ENCODE measurements at regions not wholly inside any gene's neighbourhood (a gene's known extent, or its start where the extent isn't known, plus 50 kb on each side); places are given as distances from the start of the nearest gene placed in this dataset.

- Histone ChIP-seq H3K4me3 (ENCODE audit: low read length) (no peak overlapping the region), H3K27ac (ENCODE audit: low read length) (no peak overlapping the region), H3K4me1 (ENCODE audit: control insufficient read depth, insufficient read depth, low read length) (no peaks in the 10 kb centered on the region), H3K36me3 (ENCODE audit: control insufficient read depth, insufficient read depth, low read length) (no peaks in the 10 kb centered on the region), H3K27me3 (ENCODE audit: control insufficient read depth, insufficient read depth, low read length) (no peaks in the 10 kb centered on the region), H3K9me3 (ENCODE audit: control insufficient read depth, insufficient read depth, low read length) (no peaks in the 10 kb centered on the region)
- no peaks in the 10 kb centered on the region for H3K27me3 Mint-ChIP-seq (ENCODE audit: low read depth in 2 of 2)
- 50% methylated on average over 1 of the region's 3 CpGs for WGBS (ENCODE audit: insufficient coverage)
- ATAC-seq (no peak), DNase-seq (no peak)
- no peaks in the 10 kb centered on the region for H3K4me1 Mint-ChIP-seq
- no peak overlapping the region for H3K27ac Mint-ChIP-seq
- TF ChIP-seq, protein P1, sequence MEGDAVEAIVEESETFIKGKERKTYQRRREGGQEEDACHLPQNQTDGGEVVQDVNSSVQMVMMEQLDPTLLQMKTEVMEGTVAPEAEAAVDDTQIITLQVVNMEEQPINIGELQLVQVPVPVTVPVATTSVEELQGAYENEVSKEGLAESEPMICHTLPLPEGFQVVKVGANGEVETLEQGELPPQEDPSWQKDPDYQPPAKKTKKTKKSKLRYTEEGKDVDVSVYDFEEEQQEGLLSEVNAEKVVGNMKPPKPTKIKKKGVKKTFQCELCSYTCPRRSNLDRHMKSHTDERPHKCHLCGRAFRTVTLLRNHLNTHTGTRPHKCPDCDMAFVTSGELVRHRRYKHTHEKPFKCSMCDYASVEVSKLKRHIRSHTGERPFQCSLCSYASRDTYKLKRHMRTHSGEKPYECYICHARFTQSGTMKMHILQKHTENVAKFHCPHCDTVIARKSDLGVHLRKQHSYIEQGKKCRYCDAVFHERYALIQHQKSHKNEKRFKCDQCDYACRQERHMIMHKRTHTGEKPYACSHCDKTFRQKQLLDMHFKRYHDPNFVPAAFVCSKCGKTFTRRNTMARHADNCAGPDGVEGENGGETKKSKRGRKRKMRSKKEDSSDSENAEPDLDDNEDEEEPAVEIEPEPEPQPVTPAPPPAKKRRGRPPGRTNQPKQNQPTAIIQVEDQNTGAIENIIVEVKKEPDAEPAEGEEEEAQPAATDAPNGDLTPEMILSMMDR (IDR thresholded peaks at IDR 0.05) = no peak
- intact Hi-C loops (cut with micrococcal nuclease) = no loop called here
- H3K4me3 Mint-ChIP-seq = no peak overlapping the region
- peaks cover 2 to 8% of the 10 kb centered on the region in 2 donors for H3K9me3 Mint-ChIP-seq
- no peaks in the 10 kb centered on the region for H3K36me3 Mint-ChIP-seq
Measured at GRCh38 chr15:23846218-23846617, 159.1 kb upstream of the NDN start.

DNA sequence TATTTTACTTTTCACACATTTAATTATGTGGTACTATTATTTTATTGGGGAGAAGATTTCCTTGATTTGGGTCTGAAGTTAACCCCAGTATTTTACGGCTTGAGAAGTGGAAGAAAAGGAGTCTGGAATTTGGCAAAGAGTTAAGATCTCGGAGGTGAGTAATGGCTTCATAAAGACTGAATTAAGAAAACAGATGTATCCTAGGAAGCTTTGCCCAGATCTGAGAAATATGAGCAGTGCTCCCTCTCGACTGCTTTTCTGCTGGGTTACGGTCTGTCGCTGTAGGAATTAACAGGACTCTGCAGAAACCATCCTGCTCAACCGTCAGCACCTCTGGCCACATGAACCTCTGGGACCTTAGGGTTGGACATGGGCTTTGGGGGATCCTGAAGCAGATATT lies 163.6 kb upstream of the NDN start:
- intact Hi-C loops (cut with micrococcal nuclease) = no loop called here
- no peaks in the 10 kb centered on the region for H3K27me3 ChIP-seq (ENCODE audit: control insufficient read depth, insufficient read depth, low read length)
- ATAC-seq (no peak), DNase-seq (no peak)
- no peak overlapping the region for H3K27ac ChIP-seq (ENCODE audit: low read length)
- no peak overlapping the region for H3K4me3 ChIP-seq (ENCODE audit: low read length)
- no peaks in the 10 kb centered on the region for H3K36me3 ChIP-seq (ENCODE audit: control insufficient read depth, insufficient read depth, low read length)
- no peaks in the 10 kb centered on the region for H3K4me1 Mint-ChIP-seq
- H3K4me1 ChIP-seq (ENCODE audit: control insufficient read depth, insufficient read depth, low read length) = no peaks in the 10 kb centered on the region
- H3K27ac Mint-ChIP-seq = no peak overlapping the region
- no peak overlapping the region for H3K4me3 Mint-ChIP-seq
- 81% methylated on average over 6 of the region's 6 CpGs for WGBS (ENCODE audit: insufficient coverage)
- TF ChIP-seq, protein P1 (IDR thresholded peaks at IDR 0.05) = no peak
- no peaks in the 10 kb centered on the region for H3K27me3 Mint-ChIP-seq (ENCODE audit: low read depth in 2 of 2)
- no peaks in the 10 kb centered on the region for H3K36me3 Mint-ChIP-seq
- peaks cover 5 to 15% of the 10 kb centered on the region in 2 donors for H3K9me3 Mint-ChIP-seq
- no peaks in the 10 kb centered on the region for H3K9me3 ChIP-seq (ENCODE audit: control insufficient read depth, insufficient read depth, low read length)

- no peak overlapping the region for H3K27ac Mint-ChIP-seq
- H3K4me3 ChIP-seq (ENCODE audit: low read length) = no peak overlapping the region
- H3K27me3 ChIP-seq (ENCODE audit: control insufficient read depth, insufficient read depth, low read length) = no peaks in the 10 kb centered on the region
- ATAC-seq (no peak), DNase-seq (no peak)
- no peaks in the 10 kb centered on the region for H3K4me1 Mint-ChIP-seq
- no peaks in the 10 kb centered on the region for H3K36me3 ChIP-seq (ENCODE audit: control insufficient read depth, insufficient read depth, low read length)
- no peaks in the 10 kb centered on the region for H3K4me1 ChIP-seq (ENCODE audit: control insufficient read depth, insufficient read depth, low read length)
- H3K9me3 Mint-ChIP-seq = peaks cover 5 to 15% of the 10 kb centered on the region in 2 donors
- WGBS (ENCODE audit: insufficient coverage) = 64% methylated on average over 1 of the region's 2 CpGs
- no peak overlapping the region for H3K4me3 Mint-ChIP-seq
- no peaks in the 10 kb centered on the region for H3K36me3 Mint-ChIP-seq
- no peaks in the 10 kb centered on the region for H3K9me3 ChIP-seq (ENCODE audit: control insufficient read depth, insufficient read depth, low read length)
- TF ChIP-seq, protein P1 (IDR thresholded peaks at IDR 0.05) = no peak
- no peak overlapping the region for H3K27ac ChIP-seq (ENCODE audit: low read length)
- intact Hi-C loops (cut with micrococcal nuclease) = no loop called here
- H3K27me3 Mint-ChIP-seq (ENCODE audit: low read depth in 2 of 2) = no peaks in the 10 kb centered on the region
Measured at GRCh38 chr15:23851921-23852320, 164.8 kb upstream of the NDN start.

DNA sequence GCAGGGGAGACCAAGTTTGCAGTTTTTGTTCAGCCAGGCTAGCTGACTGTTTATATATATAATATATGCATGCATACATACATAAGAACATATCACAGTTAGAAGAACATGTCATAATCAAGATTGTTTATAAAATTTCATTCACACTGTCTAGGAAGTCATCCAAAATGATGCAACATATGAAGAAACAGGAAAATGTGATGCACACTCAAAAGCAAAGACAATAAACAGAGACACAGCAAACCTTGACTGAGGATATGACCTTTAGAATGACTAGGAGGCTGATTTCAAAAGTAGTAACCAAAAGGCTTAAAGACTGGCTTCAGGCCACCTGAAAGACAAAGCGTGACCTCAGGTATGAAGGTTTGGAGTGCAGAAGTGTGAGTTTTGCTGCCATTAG lies 166.2 kb upstream of the NDN start:
- TF ChIP-seq, protein P1 (IDR thresholded peaks at IDR 0.05) = no peak
- peaks cover 5 to 15% of the 10 kb centered on the region in 2 donors for H3K9me3 Mint-ChIP-seq
- Histone ChIP-seq H3K4me1 (ENCODE audit: control insufficient read depth, insufficient read depth, low read length) (no peaks in the 10 kb centered on the region), H3K36me3 (ENCODE audit: control insufficient read depth, insufficient read depth, low read length) (no peaks in the 10 kb centered on the region), H3K27me3 (ENCODE audit: control insufficient read depth, insufficient read depth, low read length) (no peaks in the 10 kb centered on the region), H3K4me3 (ENCODE audit: low read length) (no peak overlapping the region), H3K27ac (ENCODE audit: low read length) (no peak overlapping the region), H3K9me3 (ENCODE audit: control insufficient read depth, insufficient read depth, low read length) (no peaks in the 10 kb centered on the region)
- intact Hi-C loops (cut with micrococcal nuclease) = no loop called here
- WGBS (ENCODE audit: insufficient coverage) = 86% methylated on average over 1 of the region's 1 CpG
- no peaks in the 10 kb centered on the region for H3K27me3 Mint-ChIP-seq (ENCODE audit: low read depth in 2 of 2)
- H3K27ac Mint-ChIP-seq = no peak overlapping the region
- no peak for ATAC-seq
- no peak overlapping the region for H3K4me3 Mint-ChIP-seq
- H3K4me1 Mint-ChIP-seq = no peaks in the 10 kb centered on the region
- DNase-seq = no peak
- no peaks in the 10 kb centered on the region for H3K36me3 Mint-ChIP-seq
